ENCODE measurements at regions not wholly inside any gene's neighbourhood (a gene's known extent, or its start where the extent isn't known, plus 50 kb on each side); places are given as distances from the start of the nearest gene placed in this dataset.

GRCh38 chr5:130871346-130872086, 293.5 kb downstream of the HINT1 start:
- no CpG with 5 or more reads among the region's 7 CpGs for WGBS (ENCODE audit: extremely low coverage, insufficient coverage, insufficient read length)
- Histone ChIP-seq H2BK12ac (ENCODE audit: low read length) (no peak overlapping the region), H3K14ac (ENCODE audit: low read length) (no peak overlapping the region), H3K9ac (ENCODE audit: low read length) (no peak overlapping the region), H3K27ac (ENCODE audit: low read depth, low read length) (peak overlapping the region; percentile 79), H3K36me3 (ENCODE audit: control insufficient read depth in 1 of 2, insufficient read depth in 2 of 2, low read length in 2 of 2) (no peaks in the 10 kb centered on the region), H3K4me1 (ENCODE audit: control insufficient read depth in 1 of 2, insufficient read depth in 2 of 2, low read length in 2 of 2) (peaks cover 3 to 11% of the 10 kb centered on the region in 2 experiments), H2AK5ac (ENCODE audit: low read length) (no peak overlapping the region), H3K18ac (ENCODE audit: low read length) (no peak overlapping the region), H4K91ac (ENCODE audit: low read depth, low read length) (no peak overlapping the region), H3K4me2 (ENCODE audit: low read length) (no peak overlapping the region), H3K4ac (ENCODE audit: low read depth, low read length) (no peak overlapping the region), H3K23ac (ENCODE audit: low read length) (no peak overlapping the region), H3K9me3 (ENCODE audit: insufficient read depth, low read depth, low read length) (no peaks in the 10 kb centered on the region), H4K12ac (ENCODE audit: low read depth, low read length) (no peak overlapping the region), H3K27me3 (ENCODE audit: insufficient read depth, low read length) (no peaks in the 10 kb centered on the region), H3K4me3 (ENCODE audit: low read depth, low read length) (no peak overlapping the region), H2BK5ac (ENCODE audit: low read depth, low read length, poor library complexity) (no peak overlapping the region), H2BK120ac (ENCODE audit: insufficient read depth, low read length, poor library complexity) (no peak overlapping the region), H3K79me1 (ENCODE audit: low read length) (peaks cover 8% of the 10 kb centered on the region), H2AFZ (ENCODE audit: insufficient read depth, low read length, poor library complexity) (no peak overlapping the region), H4K8ac (ENCODE audit: low read depth, low read length) (no peak overlapping the region), H3K79me2 (ENCODE audit: control insufficient read depth, insufficient read depth, low read length, poor library complexity) (no peaks in the 10 kb centered on the region)
- DNase-seq = peak; percentile 13 to 76

- peak overlapping the region; percentile 72 for H3K4ac ChIP-seq (ENCODE audit: low read depth, low read length)
- no peak overlapping the region for H3K18ac ChIP-seq (ENCODE audit: low read length)
Observed at GRCh38 chr5:130870691-130871090, 294.4 kb downstream of the HINT1 start.

GRCh38 chr5:130868186-130868840, 296.7 kb downstream of the HINT1 start:
- Histone ChIP-seq H3K27me3 (ENCODE audit: insufficient read depth, low read length) (no peaks in the 10 kb centered on the region), H4K8ac (ENCODE audit: low read depth, low read length) (no peak overlapping the region), H3K14ac (ENCODE audit: low read length) (no peak overlapping the region), H2BK12ac (ENCODE audit: low read length) (no peak overlapping the region), H2AFZ (ENCODE audit: insufficient read depth, low read length, poor library complexity) (no peak overlapping the region), H3K9ac (ENCODE audit: low read length) (no peak overlapping the region), H2AK5ac (ENCODE audit: low read length) (no peak overlapping the region), H3K36me3 (ENCODE audit: control insufficient read depth in 1 of 2, insufficient read depth in 2 of 2, low read length in 2 of 2) (no peaks in the 10 kb centered on the region), H3K79me1 (ENCODE audit: low read length) (peaks cover 8% of the 10 kb centered on the region), H2BK5ac (ENCODE audit: low read depth, low read length, poor library complexity) (no peak overlapping the region), H3K4me1 (ENCODE audit: control insufficient read depth in 1 of 2, insufficient read depth in 2 of 2, low read length in 2 of 2) (peaks cover 3 to 11% of the 10 kb centered on the region in 2 experiments), H3K4me3 (ENCODE audit: low read depth, low read length) (no peak overlapping the region), H3K27ac (ENCODE audit: low read depth, low read length) (peak overlapping the region; percentile 89), H3K4me2 (ENCODE audit: low read length) (no peak overlapping the region), H3K23ac (ENCODE audit: low read length) (no peak overlapping the region), H3K9me3 (ENCODE audit: insufficient read depth, low read depth, low read length) (peaks cover 4% of the 10 kb centered on the region), H3K4ac (ENCODE audit: low read depth, low read length) (no peak overlapping the region), H3K18ac (ENCODE audit: low read length) (no peak overlapping the region), H4K12ac (ENCODE audit: low read depth, low read length) (no peak overlapping the region), H4K91ac (ENCODE audit: low read depth, low read length) (no peak overlapping the region), H2BK120ac (ENCODE audit: insufficient read depth, low read length, poor library complexity) (no peak overlapping the region), H3K79me2 (ENCODE audit: control insufficient read depth, insufficient read depth, low read length, poor library complexity) (no peaks in the 10 kb centered on the region)
- no CpG with 5 or more reads among the region's 1 CpG for WGBS (ENCODE audit: extremely low coverage, insufficient coverage, insufficient read length)
- peak in 1 of 2 donors; percentile 59 for DNase-seq

More at GRCh38 chr5:130870691-130871090, 294.4 kb downstream of the HINT1 start:
- peak overlapping the region; percentile 94 for H2BK12ac ChIP-seq (ENCODE audit: low read length)
- H3K9ac ChIP-seq (ENCODE audit: low read length) = no peak overlapping the region
- peak overlapping the region; percentile 79 for H3K27ac ChIP-seq (ENCODE audit: low read depth, low read length)
- H3K9me3 ChIP-seq (ENCODE audit: insufficient read depth, low read depth, low read length) = no peaks in the 10 kb centered on the region
- no peak overlapping the region for H3K23ac ChIP-seq (ENCODE audit: low read length)
- peak overlapping the region; percentile 40 for H2AK5ac ChIP-seq (ENCODE audit: low read length)
- peak overlapping the region; percentile 84 for H2BK120ac ChIP-seq (ENCODE audit: insufficient read depth, low read length, poor library complexity)
- WGBS (ENCODE audit: extremely low coverage, insufficient coverage, insufficient read length) = no CpG with 5 or more reads among the region's 2 CpGs
- no peaks in the 10 kb centered on the region for H3K27me3 ChIP-seq (ENCODE audit: insufficient read depth, low read length)
- H2BK5ac ChIP-seq (ENCODE audit: low read depth, low read length, poor library complexity) = peak overlapping the region; percentile 52
- H3K79me2 ChIP-seq (ENCODE audit: control insufficient read depth, insufficient read depth, low read length, poor library complexity) = no peaks in the 10 kb centered on the region
- peaks cover 3 to 11% of the 10 kb centered on the region in 2 experiments for H3K4me1 ChIP-seq (ENCODE audit: control insufficient read depth in 1 of 2, insufficient read depth in 2 of 2, low read length in 2 of 2)
- peak overlapping the region; percentile 7 for H3K14ac ChIP-seq (ENCODE audit: low read length)
- peak overlapping the region; percentile 76 for H4K91ac ChIP-seq (ENCODE audit: low read depth, low read length)
- H4K8ac ChIP-seq (ENCODE audit: low read depth, low read length) = peak overlapping the region; percentile 57
- H3K36me3 ChIP-seq (ENCODE audit: control insufficient read depth in 1 of 2, insufficient read depth in 2 of 2, low read length in 2 of 2) = no peaks in the 10 kb centered on the region
- H3K4me2 ChIP-seq (ENCODE audit: low read length) = no peak overlapping the region
- DNase-seq = no peak
- H3K79me1 ChIP-seq (ENCODE audit: low read length) = peaks cover 8% of the 10 kb centered on the region
- no peak overlapping the region for H2AFZ ChIP-seq (ENCODE audit: insufficient read depth, low read length, poor library complexity)
- peak overlapping the region; percentile 12 for H4K12ac ChIP-seq (ENCODE audit: low read depth, low read length)
- no peak overlapping the region for H3K4me3 ChIP-seq (ENCODE audit: low read depth, low read length)

- no peak overlapping the region for H3K18ac ChIP-seq (ENCODE audit: low read length)
- no peak overlapping the region for H2AFZ ChIP-seq (ENCODE audit: insufficient read depth, low read length, poor library complexity)
- no peak overlapping the region for H2BK5ac ChIP-seq (ENCODE audit: low read depth, low read length, poor library complexity)
- H3K14ac ChIP-seq (ENCODE audit: low read length) = no peak overlapping the region
- H3K9me3 ChIP-seq (ENCODE audit: insufficient read depth, low read depth, low read length) = no peaks in the 10 kb centered on the region
- no peak overlapping the region for H3K4me3 ChIP-seq (ENCODE audit: low read depth, low read length)
- WGBS (ENCODE audit: extremely low coverage, insufficient coverage, insufficient read length) = no CpG with 5 or more reads among the region's 1 CpG
- no peak overlapping the region for H2BK120ac ChIP-seq (ENCODE audit: insufficient read depth, low read length, poor library complexity)
- no peak overlapping the region for H3K27ac ChIP-seq (ENCODE audit: low read depth, low read length)
- H2BK12ac ChIP-seq (ENCODE audit: low read length) = no peak overlapping the region
- no peak overlapping the region for H4K12ac ChIP-seq (ENCODE audit: low read depth, low read length)
- DNase-seq = no peak
- no peaks in the 10 kb centered on the region for H3K36me3 ChIP-seq (ENCODE audit: control insufficient read depth in 1 of 2, insufficient read depth in 2 of 2, low read length in 2 of 2)
- H3K23ac ChIP-seq (ENCODE audit: low read length) = no peak overlapping the region
- H3K4me1 ChIP-seq (ENCODE audit: control insufficient read depth in 1 of 2, insufficient read depth in 2 of 2, low read length in 2 of 2) = no peaks in the 10 kb centered on the region
- H3K79me2 ChIP-seq (ENCODE audit: control insufficient read depth, insufficient read depth, low read length, poor library complexity) = no peaks in the 10 kb centered on the region
- H3K4me2 ChIP-seq (ENCODE audit: low read length) = no peak overlapping the region
- no peak overlapping the region for H3K4ac ChIP-seq (ENCODE audit: low read depth, low read length)
- H4K91ac ChIP-seq (ENCODE audit: low read depth, low read length) = no peak overlapping the region
- no peaks in the 10 kb centered on the region for H3K79me1 ChIP-seq (ENCODE audit: low read length)
- H4K8ac ChIP-seq (ENCODE audit: low read depth, low read length) = no peak overlapping the region
- H3K27me3 ChIP-seq (ENCODE audit: insufficient read depth, low read length) = no peaks in the 10 kb centered on the region
- H3K9ac ChIP-seq (ENCODE audit: low read length) = no peak overlapping the region
- H2AK5ac ChIP-seq (ENCODE audit: low read length) = no peak overlapping the region
Observed at GRCh38 chr5:130845049-130845765, 319.8 kb downstream of the HINT1 start.

Data from trophoblast cell (in vitro differentiated cells and primary cell).